CD4-positive, alpha-beta memory T cell (primary cell): ENCODE measurements at regions not wholly inside any gene's neighbourhood (a gene's known extent, or its start where the extent isn't known, plus 50 kb on each side); places are given as distances from the start of the nearest gene placed in this dataset.
"Not testable (repeated sequence)": the region's sequence is repeated elsewhere in the genome, so short reads cannot be mapped to it uniquely, and the experiment has no call there.

ENCODE experiments used
- CTCF ChIA-PET: fragments of 350-600 bp; sonication (Branson Sonifier 250); formaldehyde crosslinking; loops from one replicate; lab custom pipeline; 2021; ENCODE audit warnings: inconsistent platforms; ENCODE audit not compliant: partially characterized antibody; lab: Charles Lee
- POLR2A ChIA-PET: fragments of 350-600 bp; sonication (Branson Sonifier 250); formaldehyde crosslinking; loops from one replicate; lab custom pipeline; 2021; ENCODE audit not compliant: partially characterized antibody; lab: Charles Lee
- DNase-seq, 5 donors: peaks; one replicate each; pipeline versions ENCODE4 v3.0.0 to v3.0.0-alpha.2; 2020 to 2022; ENCODE audit warnings: mixed read lengths in 1 of 5
- H3K27ac ChIP-seq: one replicate; pipeline ENCODE4 v1.7.0; 2013; ENCODE audit warnings: low read depth, low read length
- H3K27me3 ChIP-seq: 2 replicates; pipeline ENCODE4 v1.7.0; 2013; ENCODE audit warnings: mild to moderate bottlenecking, low read length, moderate library complexity; ENCODE audit not compliant: insufficient read depth
- H3K36me3 ChIP-seq: 2 replicates; pipeline ENCODE4 v1.7.0; 2013; ENCODE audit warnings: mild to moderate bottlenecking, low read length, moderate library complexity; ENCODE audit not compliant: insufficient read depth
- H3K4me1 ChIP-seq: 2 replicates; pipeline ENCODE4 v1.7.0; 2013; ENCODE audit warnings: mild to moderate bottlenecking, low read length, moderate library complexity; ENCODE audit not compliant: insufficient read depth
- H3K4me3 ChIP-seq, 2 donors: one replicate each; pipeline ENCODE4 v1.7.0; 2013; ENCODE audit warnings: low read length in 2 of 2, mild to moderate bottlenecking in 1 of 2
- H3K9me3 ChIP-seq, 2 donors: one replicate each; pipeline ENCODE4 v1.7.0; 2013; ENCODE audit warnings: low read length in 2 of 2, control low read depth in 1 of 2; ENCODE audit not compliant: control insufficient read depth in 1 of 2
- H3K27ac Mint-ChIP-seq, 7 donors: one replicate each; pipeline ENCODE4 v1.8.0; 2020 to 2021; ENCODE audit warnings: mixed read lengths in 7 of 7, mild to moderate bottlenecking in 6 of 7, inconsistent platforms in 3 of 7, moderate library complexity in 3 of 7
- H3K27me3 Mint-ChIP-seq, 2 donors: one replicate each; pipeline ENCODE4 v1.8.0; 2020 to 2021; ENCODE audit warnings: mixed read lengths in 2 of 2
- H3K36me3 Mint-ChIP-seq, 2 donors: one replicate each; pipeline ENCODE4 v1.8.0; 2020 to 2021; ENCODE audit warnings: mixed read lengths in 2 of 2, inconsistent platforms in 1 of 2, mild to moderate bottlenecking in 1 of 2
- H3K4me1 Mint-ChIP-seq, 4 donors: one replicate each; pipeline ENCODE4 v1.8.0; 2020 to 2021; ENCODE audit warnings: mixed read lengths in 4 of 4, mild to moderate bottlenecking in 1 of 4
- H3K4me3 Mint-ChIP-seq, 8 donors: one replicate each; pipeline ENCODE4 v1.8.0; 2020 to 2021; ENCODE audit warnings: mixed read lengths in 8 of 8, mild to moderate bottlenecking in 7 of 8, moderate library complexity in 6 of 8, inconsistent platforms in 3 of 8
- H3K9me3 Mint-ChIP-seq, 8 donors: one replicate each; pipeline ENCODE4 v1.8.0; 2020 to 2021; ENCODE audit warnings: mixed read lengths in 8 of 8, mild to moderate bottlenecking in 5 of 8, inconsistent platforms in 3 of 8, moderate library complexity in 1 of 8
- intact Hi-C: fragments of 100-400 bp; cut with micrococcal nuclease; formaldehyde crosslinking; loops from one replicate; pipeline ENCODE4 v1.15.1; 2023

- H3K27me3 ChIP-seq: no peaks in the 10 kb centered on the region
- POLR2A ChIA-PET: no interaction called here
- H3K27me3 Mint-ChIP-seq: peaks cover 0 to 1% of the 10 kb centered on the region in 2 donors
- intact Hi-C loops: no loop called here
- no peaks in the 10 kb centered on the region for H3K4me1 ChIP-seq
- H3K27ac Mint-ChIP-seq: no peak overlapping the region
- no peaks in the 10 kb centered on the region for H3K4me1 Mint-ChIP-seq
- CTCF ChIA-PET: no interaction called here
- H3K4me3 Mint-ChIP-seq: no peak overlapping the region
- H3K27ac ChIP-seq: no peak overlapping the region
- H3K4me3 ChIP-seq: no peak overlapping the region
- no peaks in the 10 kb centered on the region for H3K9me3 Mint-ChIP-seq
- no peaks in the 10 kb centered on the region for H3K9me3 ChIP-seq
- no peaks in the 10 kb centered on the region for H3K36me3 Mint-ChIP-seq
- no peak for DNase-seq
- H3K36me3 ChIP-seq: no peaks in the 10 kb centered on the region
Observed at GRCh38 chrX:129361576-129361975, 161.7 kb downstream of the SMARCA1 start.

- Histone ChIP-seq H3K4me1 (no peaks in the 10 kb centered on the region), H3K27me3 (no peaks in the 10 kb centered on the region), H3K27ac (no peak overlapping the region), H3K4me3 (no peak overlapping the region), H3K9me3 (no peaks in the 10 kb centered on the region), H3K36me3 (no peaks in the 10 kb centered on the region)
- Mint-ChIP-seq H3K4me3 (no peak overlapping the region), H3K27me3 (no peaks in the 10 kb centered on the region), H3K36me3 (no peaks in the 10 kb centered on the region), H3K4me1 (no peaks in the 10 kb centered on the region), H3K27ac (no peak overlapping the region), H3K9me3 (peaks cover 0 to 2% (median 0%) of the 10 kb centered on the region in 8 donors)
- ChIA-PET POLR2A (no interaction called here), CTCF (no interaction called here)
- intact Hi-C loops: no loop called here
- peak in 4 of 5 donors; percentile 23 to 35 (median 30) for DNase-seq
Observed at GRCh38 chrX:129360175-129360574, 163.1 kb downstream of the SMARCA1 start.

GRCh38 chrX:129359269-129359668 lies 164.0 kb downstream of the SMARCA1 start:
- intact Hi-C loops: no loop called here
- no peak for DNase-seq
- Histone ChIP-seq H3K36me3 (no peaks in the 10 kb centered on the region), H3K27ac (no peak overlapping the region), H3K9me3 (no peaks in the 10 kb centered on the region), H3K4me3 (no peak overlapping the region), H3K4me1 (no peaks in the 10 kb centered on the region), H3K27me3 (no peaks in the 10 kb centered on the region)
- Mint-ChIP-seq H3K4me1 (no peaks in the 10 kb centered on the region), H3K27me3 (no peaks in the 10 kb centered on the region), H3K27ac (no peak overlapping the region), H3K4me3 (no peak overlapping the region), H3K36me3 (no peaks in the 10 kb centered on the region), H3K9me3 (peaks cover 0 to 2% (median 0%) of the 10 kb centered on the region in 8 donors)
- ChIA-PET POLR2A (no interaction called here), CTCF (no interaction called here)

- H3K27ac ChIP-seq, CTCF ChIA-PET, H3K4me1 ChIP-seq, H3K27me3 ChIP-seq, H3K4me3 ChIP-seq, H3K9me3 Mint-ChIP-seq, H3K36me3 Mint-ChIP-seq, H3K36me3 ChIP-seq, H3K4me1 Mint-ChIP-seq, H3K9me3 ChIP-seq, DNase-seq, H3K27me3 Mint-ChIP-seq, POLR2A ChIA-PET, H3K27ac Mint-ChIP-seq, H3K4me3 Mint-ChIP-seq, intact Hi-C loops: not testable (repeated sequence)
Observed at GRCh38 chrX:129357428-129357827, 165.9 kb downstream of the SMARCA1 start.

GRCh38 chrX:129347291-129347690 lies 176.0 kb downstream of the SMARCA1 start:
- Histone ChIP-seq H3K4me3 (no peak overlapping the region), H3K36me3 (no peaks in the 10 kb centered on the region), H3K27me3 (no peaks in the 10 kb centered on the region), H3K9me3 (no peaks in the 10 kb centered on the region), H3K27ac (no peak overlapping the region), H3K4me1 (no peaks in the 10 kb centered on the region)
- intact Hi-C loops: no loop called here
- Mint-ChIP-seq H3K9me3 (peaks cover 0 to 6% (median 0%) of the 10 kb centered on the region in 8 donors), H3K27me3 (peaks cover 0 to 2% of the 10 kb centered on the region in 2 donors), H3K4me1 (peaks cover 0 to 1% (median 0%) of the 10 kb centered on the region in 4 donors), H3K27ac (no peak overlapping the region), H3K4me3 (no peak overlapping the region), H3K36me3 (no peaks in the 10 kb centered on the region)
- CTCF ChIA-PET: no interaction called here
- no peak for DNase-seq
- POLR2A ChIA-PET: no interaction called here

- H3K27me3 Mint-ChIP-seq: peaks cover 0 to 2% of the 10 kb centered on the region in 2 donors
- POLR2A ChIA-PET: no interaction called here
- H3K4me1 Mint-ChIP-seq: peaks cover 0 to 1% (median 0%) of the 10 kb centered on the region in 4 donors
- H3K4me1 ChIP-seq: no peaks in the 10 kb centered on the region
- no peak for DNase-seq
- no peaks in the 10 kb centered on the region for H3K36me3 Mint-ChIP-seq
- H3K27ac Mint-ChIP-seq: no peak overlapping the region
- intact Hi-C loops: no loop called here
- H3K27ac ChIP-seq: no peak overlapping the region
- H3K27me3 ChIP-seq: no peaks in the 10 kb centered on the region
- CTCF ChIA-PET: no interaction called here
- no peak overlapping the region for H3K4me3 ChIP-seq
- H3K9me3 Mint-ChIP-seq: peaks cover 0 to 3% (median 0%) of the 10 kb centered on the region in 8 donors
- no peak overlapping the region for H3K4me3 Mint-ChIP-seq
- H3K36me3 ChIP-seq: no peaks in the 10 kb centered on the region
- no peaks in the 10 kb centered on the region for H3K9me3 ChIP-seq
Observed at GRCh38 chrX:129346574-129346973, 176.7 kb downstream of the SMARCA1 start.

- H3K4me1 ChIP-seq, CTCF ChIA-PET, H3K4me3 Mint-ChIP-seq, H3K27ac ChIP-seq, H3K27me3 ChIP-seq, H3K27me3 Mint-ChIP-seq, H3K9me3 ChIP-seq, H3K36me3 ChIP-seq, DNase-seq, H3K4me3 ChIP-seq, H3K4me1 Mint-ChIP-seq, H3K36me3 Mint-ChIP-seq, H3K27ac Mint-ChIP-seq, POLR2A ChIA-PET, intact Hi-C loops: not testable (repeated sequence)
- peaks cover 0 to 22% (median 13%) of the 10 kb centered on the region in 8 donors for H3K9me3 Mint-ChIP-seq
Observed at GRCh38 chrX:129337264-129337663, 186.0 kb downstream of the SMARCA1 start.

- H3K27me3 Mint-ChIP-seq: no peaks in the 10 kb centered on the region
Observed at GRCh38 chrX:129323115-129323514, 200.2 kb downstream of the SMARCA1 start.

More at GRCh38 chrX:129323115-129323514, 200.2 kb downstream of the SMARCA1 start:
- ChIA-PET CTCF (no interaction called here), POLR2A (no interaction called here)
- no peak overlapping the region for H3K4me3 Mint-ChIP-seq
- H3K27ac ChIP-seq: no peak overlapping the region
- H3K9me3 ChIP-seq: no peaks in the 10 kb centered on the region
- H3K4me1 Mint-ChIP-seq: no peaks in the 10 kb centered on the region
- H3K27ac Mint-ChIP-seq: no peak overlapping the region
- peaks cover 0 to 2% (median 0%) of the 10 kb centered on the region in 8 donors for H3K9me3 Mint-ChIP-seq
- no peaks in the 10 kb centered on the region for H3K36me3 Mint-ChIP-seq
- no peaks in the 10 kb centered on the region for H3K27me3 ChIP-seq
- no peaks in the 10 kb centered on the region for H3K36me3 ChIP-seq
- DNase-seq: no peak
- H3K4me1 ChIP-seq: no peaks in the 10 kb centered on the region
- no peak overlapping the region for H3K4me3 ChIP-seq
- intact Hi-C loops: no loop called here
